H1 (cell line): ENCODE measurements at regions not wholly inside any gene's neighbourhood (a gene's known extent, or its start where the extent isn't known, plus 50 kb on each side); places are given as distances from the start of the nearest gene placed in this dataset.

ENCODE experiments used
- CBX8 ChIP-seq: fragments of 300-800, 300-1000 bp; sonication (generic); IDR thresholded peaks from 2 replicates; pipeline ENCODE4 v1.7.1; 2016; ENCODE audit warnings: low read depth, low read length, borderline replicate concordance
- CHD1 ChIP-seq: IDR thresholded peaks from 2 replicates; pipeline ENCODE4 v1.6.1; 2012; ENCODE audit warnings: low read depth, low read length, improper control_type of control experiment
- CTCF ChIP-seq, 3 experiments: IDR thresholded peaks; 1 replicate in 2 of 3; 2 replicates in 1 of 3; pipeline versions ENCODE4 v1.5.1 to v1.6.1; 2011; ENCODE audit warnings: low read length in 3 of 3, mild to moderate bottlenecking in 3 of 3, inconsistent platforms in 2 of 3, low read depth in 1 of 3, moderate library complexity in 1 of 3; ENCODE audit not compliant: insufficient read depth in 1 of 3; ENCODE audit errors: control extremely low read depth in 1 of 3
- POLR2A ChIP-seq, 2 experiments: IDR thresholded peaks; 1 replicate in 1 of 2; 2 replicates in 1 of 2; pipeline ENCODE4 v1.6.1; 2011; ENCODE audit warnings: low read depth in 2 of 2, low read length in 2 of 2, mild to moderate bottlenecking in 2 of 2; ENCODE audit errors: control extremely low read depth in 1 of 2
- POLR2AphosphoS5 ChIP-seq: IDR thresholded peaks from 2 replicates; pipeline ENCODE4 v1.6.1; 2011; ENCODE audit warnings: low read depth, low read length

GRCh38 chr14:44009642-44010041, 497.4 kb downstream of the FSCB start:
- no peak for TF ChIP-seq POLR2A (IDR thresholded peaks at IDR 0.05; ENCODE audit: control extremely low read depth in 1 of 2, low read depth in 2 of 2, low read length in 2 of 2)
- TF ChIP-seq POLR2AphosphoS5: no peak
- TF ChIP-seq CTCF (IDR thresholded peaks at IDR 0.05; ENCODE audit: control extremely low read depth in 1 of 3, insufficient read depth in 1 of 3, low read depth in 1 of 3, low read length in 3 of 3): no peak
- TF ChIP-seq CHD1: no peak
- TF ChIP-seq CBX8: no peak
